ENCODE measurements at regions not wholly inside any gene's neighbourhood (a gene's known extent, or its start where the extent isn't known, plus 50 kb on each side); places are given as distances from the start of the nearest gene placed in this dataset.

GRCh38 chr1:50358962-50359361 is 64.3 kb downstream of the DMRTA2 start:
- no peak for DNase-seq (ENCODE audit: low read depth)

DNA sequence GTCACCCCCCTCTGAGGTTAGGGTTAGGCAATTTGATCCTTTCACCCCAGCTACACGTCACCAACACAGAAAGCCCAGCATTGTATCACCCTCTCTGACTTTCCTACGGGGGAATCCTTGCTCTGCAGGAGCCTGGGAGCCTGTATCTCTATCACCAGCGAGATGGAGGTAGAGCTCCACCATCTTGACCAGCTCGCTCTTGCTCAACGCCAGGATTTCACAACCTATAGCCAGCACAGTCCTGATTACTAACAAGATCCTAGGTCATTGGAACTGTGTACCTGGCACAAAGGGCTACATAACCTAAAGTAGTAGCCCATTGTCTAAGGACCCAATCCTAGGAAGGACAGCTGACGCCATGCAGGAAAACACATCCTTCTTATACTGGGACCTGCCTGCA is 66.1 kb downstream of the DMRTA2 start:
- DNase-seq (ENCODE audit: low read depth): no peak

DNA sequence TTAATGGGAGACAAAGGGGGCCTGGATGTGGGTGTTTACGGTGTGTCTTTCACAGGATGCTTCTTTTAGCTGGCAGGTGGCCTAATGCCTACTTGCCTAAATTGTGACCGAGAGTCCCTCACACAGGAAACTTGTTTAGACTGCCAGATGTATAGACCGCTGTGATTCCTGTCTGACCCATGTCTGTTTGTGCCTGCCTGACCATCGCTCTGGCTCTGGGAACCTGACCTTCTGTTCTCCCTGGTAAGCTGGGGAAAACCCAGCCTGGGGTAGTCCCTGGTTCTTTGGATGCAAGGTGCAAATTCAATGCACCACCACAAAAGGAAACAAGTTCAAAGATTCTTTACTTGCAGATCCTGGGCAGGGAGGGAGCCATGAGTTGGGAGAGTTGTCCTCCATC is 68.4 kb downstream of the DMRTA2 start:
- no peak for DNase-seq (ENCODE audit: low read depth)

DNA sequence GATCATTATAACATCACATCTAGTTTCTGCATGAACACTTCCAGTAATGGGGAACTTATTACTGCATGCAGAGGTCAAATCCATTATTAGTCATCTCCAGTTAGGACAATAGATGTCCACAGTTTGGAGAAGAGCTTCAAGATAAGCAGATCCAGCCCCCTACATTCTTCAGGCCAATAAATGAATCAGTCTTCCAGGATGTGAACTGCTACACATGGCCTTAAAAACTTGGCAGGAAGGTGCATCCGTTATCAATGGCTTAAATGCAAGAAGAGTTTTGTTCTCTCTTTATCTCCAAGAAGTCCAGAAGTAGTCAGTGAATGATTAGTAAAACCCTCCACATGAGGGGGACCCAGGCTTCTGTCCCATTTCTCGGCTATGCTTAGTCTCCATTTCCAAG is 70.8 kb downstream of the DMRTA2 start:
- DNase-seq (ENCODE audit: low read depth): no peak

DNA sequence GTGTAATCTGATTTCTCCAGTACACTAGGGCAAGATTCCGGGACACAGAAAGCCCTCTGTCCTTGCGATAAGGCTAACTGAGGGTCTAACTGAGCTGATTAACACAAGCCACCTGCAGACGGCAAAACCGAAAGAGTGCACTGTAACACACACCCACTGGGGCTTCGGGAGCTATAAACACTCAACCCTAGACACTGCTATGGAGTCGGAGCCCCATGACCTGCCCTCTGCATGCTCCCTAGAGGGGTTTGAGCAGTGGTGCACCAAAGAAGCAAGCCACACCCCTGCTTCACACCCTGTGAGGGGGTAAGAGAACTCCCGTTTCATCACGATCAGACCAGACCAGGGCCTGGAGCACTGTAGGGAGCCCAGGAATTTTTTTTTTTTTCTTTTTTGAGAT is 72.4 kb downstream of the DMRTA2 start:
- DNase-seq (ENCODE audit: low read depth): no peak

DNA sequence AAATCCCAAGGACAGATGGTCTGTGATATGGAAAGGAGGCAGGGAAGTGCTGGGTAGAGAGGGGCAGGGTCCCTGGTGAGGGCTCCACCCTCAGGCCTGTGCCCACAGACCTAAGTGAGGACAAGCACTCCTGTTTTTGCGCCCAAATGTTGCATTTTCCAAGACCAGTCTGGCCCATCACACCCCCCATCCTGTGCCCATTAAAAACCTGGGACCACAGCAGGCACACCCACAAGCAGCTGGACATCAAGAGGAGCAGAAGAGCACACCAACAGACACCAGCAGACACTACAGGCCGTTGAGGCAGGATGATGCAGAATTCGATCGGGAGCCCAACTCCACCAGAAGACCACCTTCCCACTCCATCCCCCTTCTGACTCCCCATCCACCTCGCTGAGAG is 72.8 kb downstream of the DMRTA2 start:
- DNase-seq (ENCODE audit: low read depth): no peak

- DNase-seq (ENCODE audit: low read depth): no peak
These were observed 74.0 kb downstream of the DMRTA2 start for GRCh38 chr1:50349242-50349565.

GRCh38 chr1:50348449-50349241 is 74.6 kb downstream of the DMRTA2 start:
- DNase-seq (ENCODE audit: low read depth): peak; percentile 64

DNA sequence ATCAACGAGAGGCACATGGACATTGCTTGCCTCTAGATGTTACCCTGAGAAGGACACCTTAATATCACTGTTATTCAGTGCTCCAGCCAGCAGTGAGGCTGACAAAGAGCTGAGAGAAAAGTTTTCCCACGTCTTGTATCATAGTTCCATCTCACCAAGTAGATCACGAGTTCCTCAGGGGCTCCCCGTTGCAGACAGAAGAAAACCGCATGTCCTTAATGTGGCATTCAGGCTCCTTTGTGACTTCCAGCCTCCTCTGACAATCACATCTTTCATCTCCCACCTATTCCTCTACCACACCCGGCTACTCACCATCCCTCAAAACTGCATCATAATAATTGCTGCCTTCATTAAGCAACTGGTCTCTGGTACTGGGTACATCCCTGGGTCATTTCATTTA is 75.3 kb downstream of the DMRTA2 start:
- DNase-seq (ENCODE audit: low read depth): no peak

DNA sequence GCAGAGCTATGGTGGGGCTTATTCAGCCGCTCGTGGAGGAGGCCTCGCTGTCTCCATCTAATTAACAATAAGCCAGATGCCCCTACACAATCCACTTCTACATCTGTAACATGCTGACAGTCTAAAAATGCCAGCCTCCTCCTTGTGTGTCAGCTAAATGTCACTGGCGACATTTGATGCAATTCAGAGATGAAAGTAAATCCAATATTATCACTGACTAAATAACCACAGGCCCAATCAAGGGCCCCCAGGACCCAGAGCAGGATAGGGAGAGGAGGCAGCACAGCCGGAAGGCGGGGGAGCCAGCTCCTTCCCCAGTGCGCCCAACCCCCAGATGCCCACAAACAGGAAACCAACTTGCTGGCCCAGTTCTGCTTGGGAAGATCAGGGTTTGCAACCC is 76.6 kb downstream of the DMRTA2 start:
- no peak for DNase-seq (ENCODE audit: low read depth)

DNA sequence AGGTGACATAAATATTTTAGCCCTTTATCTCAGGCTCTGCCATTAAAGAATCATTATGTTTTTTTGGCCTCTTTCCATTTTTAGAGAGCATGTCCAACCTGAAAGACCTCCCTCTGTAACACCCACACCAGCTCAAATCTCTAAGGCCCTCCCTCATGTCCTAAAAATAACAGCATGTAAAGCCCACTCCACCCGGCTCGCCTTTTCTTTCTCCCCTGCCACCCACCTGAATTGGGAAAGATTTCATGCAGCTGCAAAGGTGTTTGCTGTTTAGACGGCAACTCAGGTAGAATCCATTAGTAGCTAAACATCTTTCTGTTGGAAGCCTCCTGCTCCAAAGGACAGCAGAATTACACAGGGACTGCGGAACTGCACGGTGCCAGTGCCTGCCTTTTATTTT is 79.9 kb downstream of the DMRTA2 start:
- DNase-seq (ENCODE audit: low read depth): no peak

DNA sequence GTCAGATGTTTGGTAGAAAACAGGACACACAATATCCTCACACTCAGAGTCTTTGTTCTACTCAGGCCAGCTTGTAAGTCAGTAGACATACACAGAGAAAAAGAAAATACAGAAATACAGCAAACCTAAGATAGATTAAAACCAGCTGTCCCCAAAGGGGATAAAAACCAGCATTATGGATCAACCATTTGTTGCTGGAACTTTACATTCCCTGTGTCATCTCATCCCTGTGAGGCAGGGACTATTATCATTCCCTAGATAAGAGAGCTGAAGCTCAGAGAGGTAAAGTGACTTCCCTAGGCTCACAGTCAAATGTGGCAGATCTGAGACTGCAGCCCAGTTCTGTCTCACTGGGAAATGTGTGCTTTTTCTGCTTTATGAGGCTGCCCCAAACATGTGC is 80.7 kb downstream of the DMRTA2 start:
- DNase-seq (ENCODE audit: low read depth): no peak

GRCh38 chr1:50335036-50335435 is 88.2 kb downstream of the DMRTA2 start:
- DNase-seq (ENCODE audit: low read depth): no peak

DNA sequence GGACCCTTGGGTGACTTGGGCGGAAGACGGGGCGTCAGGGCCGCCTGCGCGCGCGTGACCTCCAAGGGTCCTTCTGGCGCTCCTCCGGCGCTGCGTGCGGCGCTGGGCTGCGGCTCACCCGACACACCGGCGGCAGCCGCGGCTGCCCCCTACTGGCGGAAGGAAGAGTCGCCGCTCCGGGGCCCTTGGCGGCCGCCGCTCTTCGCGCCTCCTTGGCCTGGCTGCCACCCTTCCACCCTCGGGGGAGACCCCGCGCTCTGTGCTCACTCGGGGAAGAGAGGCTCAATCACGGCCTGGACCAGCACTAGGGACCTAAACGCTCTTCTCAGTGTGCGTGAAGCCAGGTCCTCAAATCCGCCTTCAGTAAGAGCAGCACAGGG is 89.7 kb downstream of the DMRTA2 start:
- peak; percentile 10 for DNase-seq (ENCODE audit: low read depth)

GRCh38 chr1:50332941-50333594 is 90.2 kb downstream of the DMRTA2 start:
- DNase-seq (ENCODE audit: low read depth): peak; percentile 19

DNA sequence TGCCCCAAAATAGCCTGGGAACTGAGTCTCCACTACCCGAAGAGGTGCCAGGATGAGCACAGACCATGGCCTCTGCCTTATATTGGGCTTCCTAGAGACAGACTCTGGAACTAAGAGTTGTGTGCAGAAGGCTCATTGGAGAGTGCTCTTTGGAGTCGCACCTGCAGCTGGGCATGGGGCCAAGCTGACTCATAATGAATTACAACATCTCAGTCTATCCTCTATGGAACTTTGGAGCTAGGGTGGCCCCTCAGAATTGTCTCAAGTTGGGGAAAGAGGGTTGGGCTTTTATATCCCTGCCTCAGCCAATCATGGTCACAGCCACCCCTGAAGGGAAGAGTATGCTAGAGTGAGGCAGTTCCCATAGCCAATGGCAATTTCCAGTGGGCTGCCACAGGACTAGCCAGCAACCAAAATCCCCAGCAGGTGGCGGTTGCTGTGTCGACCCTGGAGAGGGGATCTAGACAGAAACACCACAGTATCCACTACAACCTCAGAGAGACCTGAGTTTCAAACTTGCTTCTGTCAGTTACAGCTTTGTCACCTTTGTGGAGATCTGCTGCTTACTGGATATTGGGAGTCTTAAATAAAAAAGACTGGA is 93.8 kb downstream of the DMRTA2 start:
- no peak for DNase-seq (ENCODE audit: low read depth)

DNA sequence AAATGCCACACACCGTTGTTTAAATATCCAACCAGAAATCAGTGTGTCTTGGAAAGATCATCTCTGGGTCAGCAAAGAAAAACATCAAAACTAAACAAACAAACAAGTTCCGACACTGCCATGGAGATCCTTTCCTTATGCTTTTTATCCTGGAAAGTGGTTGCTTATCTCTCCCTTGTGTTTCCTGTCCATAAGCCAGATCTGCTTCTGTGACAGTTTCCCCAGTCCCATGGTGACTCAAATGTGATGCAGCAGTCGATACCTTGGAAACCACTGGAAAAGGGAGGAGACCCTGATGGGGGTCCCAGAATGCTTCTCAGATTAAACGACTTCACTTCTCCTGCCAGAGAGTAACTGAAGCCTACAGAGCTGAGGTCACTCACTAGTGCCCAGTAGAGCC is 94.7 kb downstream of the DMRTA2 start:
- DNase-seq (ENCODE audit: low read depth): no peak

GRCh38 chr1:50326026-50326425 is 97.2 kb downstream of the DMRTA2 start:
- DNase-seq (ENCODE audit: low read depth): no peak

DNA sequence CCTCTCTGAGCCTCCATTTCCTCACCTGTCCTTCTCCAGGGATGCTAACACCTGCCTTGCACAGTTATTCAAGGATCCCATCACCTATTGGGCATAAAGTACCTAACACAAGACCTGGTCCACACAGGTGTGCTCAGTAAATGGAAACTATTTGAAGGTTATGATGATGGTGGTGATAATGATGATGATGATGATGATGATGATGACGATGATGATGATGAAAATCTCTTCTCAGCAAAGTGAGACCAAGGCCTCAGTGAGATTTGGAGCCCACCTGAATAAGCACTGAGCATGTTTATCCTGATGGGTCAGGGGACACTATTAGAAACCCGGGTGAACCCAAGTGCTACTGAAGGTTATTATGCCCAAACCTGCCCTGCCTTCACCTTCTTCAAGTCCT is 100.7 kb downstream of the DMRTA2 start:
- no peak for DNase-seq (ENCODE audit: low read depth)

DNA sequence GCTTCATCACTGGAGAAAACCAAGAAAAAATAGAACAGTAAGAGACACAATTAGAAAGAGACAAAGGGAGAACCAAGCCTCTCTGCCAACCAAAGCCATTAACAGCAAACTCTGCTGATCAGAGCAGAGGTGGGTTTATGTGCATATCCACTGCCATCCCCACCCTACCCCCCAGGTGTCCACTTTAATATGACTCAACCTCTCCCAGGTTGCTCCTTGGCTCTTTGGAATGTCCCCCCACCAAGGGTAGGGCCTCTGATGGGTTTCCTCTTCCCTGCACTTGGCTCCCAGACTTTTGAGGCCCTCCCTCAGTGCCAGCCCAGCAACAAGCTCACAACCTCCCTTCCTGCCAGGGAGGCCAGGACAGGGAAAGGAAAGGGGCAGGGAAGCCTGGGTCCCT is 104.8 kb downstream of the DMRTA2 start:
- DNase-seq (ENCODE audit: low read depth): no peak

DNA sequence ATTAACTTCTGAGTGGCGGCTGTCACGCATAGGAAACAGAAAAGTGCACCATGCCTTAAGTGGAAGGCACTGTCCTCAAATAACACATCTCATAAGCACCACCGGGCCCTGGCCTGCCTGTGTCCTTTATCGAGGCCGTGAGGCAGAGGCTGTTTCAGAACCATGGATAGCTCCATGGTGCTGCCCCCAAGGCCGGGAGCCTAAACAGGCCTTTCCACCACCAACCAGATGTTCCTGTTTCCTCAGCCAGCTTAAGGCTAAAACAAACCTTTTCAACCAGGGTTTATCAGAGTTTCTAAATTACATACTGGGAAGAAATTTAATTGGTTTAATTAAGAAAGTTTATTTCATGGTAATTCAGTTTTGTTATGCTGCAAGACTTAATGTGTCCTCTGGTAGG is 114.4 kb downstream of the DMRTA2 start:
- no peak for DNase-seq (ENCODE audit: low read depth)

GRCh38 chr1:50305808-50306207 is 117.4 kb downstream of the DMRTA2 start:
- DNase-seq (ENCODE audit: low read depth): no peak

- DNase-seq (ENCODE audit: low read depth): no peak
These were observed 122.9 kb downstream of the DMRTA2 start for GRCh38 chr1:50300297-50300696.

DNA sequence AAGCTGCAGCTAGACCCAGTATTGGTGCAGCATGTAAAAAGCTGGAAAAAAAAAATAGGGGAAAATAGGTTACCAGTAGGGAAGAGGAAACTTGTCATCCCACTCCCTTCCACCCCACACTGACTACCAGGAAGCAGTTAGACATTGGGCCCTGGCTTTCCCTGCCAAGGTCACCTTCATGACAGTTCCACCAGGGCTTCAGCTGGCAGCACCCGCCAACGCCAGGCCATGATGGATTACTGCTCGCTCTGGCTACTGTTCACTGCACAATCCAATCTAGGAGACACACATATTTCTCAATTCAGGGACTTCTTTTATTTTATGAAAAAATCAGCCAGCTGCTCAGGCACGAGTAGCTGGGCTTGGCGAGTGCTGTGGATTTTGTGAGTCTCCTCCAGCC is 127.7 kb downstream of the DMRTA2 start:
- no peak for DNase-seq (ENCODE audit: low read depth)

Measured in fibroblast of gingiva (primary cell).